Chondrocyte (in vitro differentiated cells): ENCODE measurements at regions not wholly inside any gene's neighbourhood (a gene's known extent, or its start where the extent isn't known, plus 50 kb on each side); places are given as distances from the start of the nearest gene placed in this dataset.
A peak's percentile ranks its signal among the peaks of the same experiment; 100 is the strongest.

Experiments used
- DNase-seq: peaks from one replicate; pipeline ENCODE4 v3.0.0; 2021; ENCODE audit warnings: mixed read lengths, low spot score
- H3K27ac Mint-ChIP-seq: one replicate; pipeline ENCODE4 v1.8.0; 2021; ENCODE audit warnings: mild to moderate bottlenecking, moderate library complexity, mixed read lengths; ENCODE audit not compliant: unreplicated experiment
- H3K27me3 Mint-ChIP-seq: 2 replicates; pipeline ENCODE4 v1.8.0; 2021; ENCODE audit warnings: low read depth, mixed read lengths
- H3K36me3 Mint-ChIP-seq: 2 replicates; pipeline ENCODE4 v1.8.0; 2021; ENCODE audit warnings: low read depth, mixed read lengths
- H3K4me1 Mint-ChIP-seq: 2 replicates; pipeline ENCODE4 v1.8.0; 2021; ENCODE audit warnings: low read depth, mild to moderate bottlenecking, mixed read lengths
- H3K4me3 Mint-ChIP-seq: one replicate; pipeline ENCODE4 v1.8.0; 2021; ENCODE audit warnings: mild to moderate bottlenecking, moderate library complexity, mixed read lengths; ENCODE audit not compliant: unreplicated experiment
- H3K9me3 Mint-ChIP-seq: 2 replicates; pipeline ENCODE4 v1.8.0; 2021; ENCODE audit warnings: low read depth, mixed read lengths
- TF ChIP-seq, protein P1 (sequence below): fragments of 200-600 bp; sonication (generic); IDR thresholded peaks from 2 replicates; pipeline ENCODE4 v1.5.0; 2021; ENCODE audit warnings: antibody characterized with exemption, mild to moderate bottlenecking, moderate library complexity

DNA sequence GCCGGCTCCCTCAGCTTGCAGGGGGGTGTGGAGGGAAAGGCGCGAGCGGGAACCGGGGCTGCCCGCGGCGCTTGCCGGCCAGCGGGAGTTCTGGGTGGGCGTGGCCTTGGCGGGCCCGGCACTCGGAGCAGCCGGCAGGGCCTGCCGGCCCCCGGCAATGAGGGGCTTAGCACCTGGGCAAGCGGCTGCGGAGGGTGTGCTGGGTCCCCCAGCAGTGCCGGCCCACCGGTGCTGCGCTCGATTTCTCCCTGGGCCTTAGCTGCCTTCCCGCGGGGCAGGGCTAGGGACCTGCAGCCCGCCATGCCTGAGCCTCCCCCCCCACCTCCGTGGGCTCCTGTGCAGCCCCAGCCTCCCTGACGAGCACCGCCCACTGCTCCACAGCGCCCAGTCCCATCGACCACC is 514.5 kb upstream of the GJE1 start:
- TF ChIP-seq, protein P1, sequence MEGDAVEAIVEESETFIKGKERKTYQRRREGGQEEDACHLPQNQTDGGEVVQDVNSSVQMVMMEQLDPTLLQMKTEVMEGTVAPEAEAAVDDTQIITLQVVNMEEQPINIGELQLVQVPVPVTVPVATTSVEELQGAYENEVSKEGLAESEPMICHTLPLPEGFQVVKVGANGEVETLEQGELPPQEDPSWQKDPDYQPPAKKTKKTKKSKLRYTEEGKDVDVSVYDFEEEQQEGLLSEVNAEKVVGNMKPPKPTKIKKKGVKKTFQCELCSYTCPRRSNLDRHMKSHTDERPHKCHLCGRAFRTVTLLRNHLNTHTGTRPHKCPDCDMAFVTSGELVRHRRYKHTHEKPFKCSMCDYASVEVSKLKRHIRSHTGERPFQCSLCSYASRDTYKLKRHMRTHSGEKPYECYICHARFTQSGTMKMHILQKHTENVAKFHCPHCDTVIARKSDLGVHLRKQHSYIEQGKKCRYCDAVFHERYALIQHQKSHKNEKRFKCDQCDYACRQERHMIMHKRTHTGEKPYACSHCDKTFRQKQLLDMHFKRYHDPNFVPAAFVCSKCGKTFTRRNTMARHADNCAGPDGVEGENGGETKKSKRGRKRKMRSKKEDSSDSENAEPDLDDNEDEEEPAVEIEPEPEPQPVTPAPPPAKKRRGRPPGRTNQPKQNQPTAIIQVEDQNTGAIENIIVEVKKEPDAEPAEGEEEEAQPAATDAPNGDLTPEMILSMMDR, result no peak

DNA sequence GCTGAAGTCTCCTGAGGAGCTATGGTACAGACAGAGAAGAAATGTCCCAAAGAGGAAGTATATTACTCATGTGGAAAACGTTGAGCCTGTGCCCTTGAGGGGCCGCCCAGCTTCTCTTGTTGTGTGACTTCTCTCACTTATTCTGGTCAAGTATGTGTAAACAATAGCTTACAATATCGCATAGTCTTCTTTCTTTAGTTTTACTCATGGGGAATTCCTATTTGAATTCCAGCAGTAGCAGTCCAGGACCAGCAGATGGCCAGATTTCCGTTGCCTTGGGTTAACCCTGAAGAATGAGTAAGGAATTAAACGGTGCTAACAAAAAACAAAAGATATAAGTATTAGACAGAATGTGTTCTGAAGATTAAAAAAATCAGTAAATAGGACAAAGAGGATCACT is 522.0 kb upstream of the GJE1 start:
- Mint-ChIP-seq H3K36me3 (peaks cover 6% of the 10 kb centered on the region), H3K27ac (no peak overlapping the region), H3K9me3 (peaks cover 22% of the 10 kb centered on the region), H3K4me3 (no peak overlapping the region), H3K27me3 (no peaks in the 10 kb centered on the region), H3K4me1 (no peaks in the 10 kb centered on the region)
- TF ChIP-seq, protein P1, result peak; percentile 58
- DNase-seq, result no peak

More for the DNA sequence above, 514.5 kb upstream of the GJE1 start:
- DNase-seq, result peak; percentile 59
- H3K4me3 Mint-ChIP-seq, result no peak overlapping the region
- peaks cover 5% of the 10 kb centered on the region for H3K9me3 Mint-ChIP-seq
- no peaks in the 10 kb centered on the region for H3K4me1 Mint-ChIP-seq
- no peak overlapping the region for H3K27ac Mint-ChIP-seq
- no peaks in the 10 kb centered on the region for H3K27me3 Mint-ChIP-seq
- peaks cover 2% of the 10 kb centered on the region for H3K36me3 Mint-ChIP-seq

DNA sequence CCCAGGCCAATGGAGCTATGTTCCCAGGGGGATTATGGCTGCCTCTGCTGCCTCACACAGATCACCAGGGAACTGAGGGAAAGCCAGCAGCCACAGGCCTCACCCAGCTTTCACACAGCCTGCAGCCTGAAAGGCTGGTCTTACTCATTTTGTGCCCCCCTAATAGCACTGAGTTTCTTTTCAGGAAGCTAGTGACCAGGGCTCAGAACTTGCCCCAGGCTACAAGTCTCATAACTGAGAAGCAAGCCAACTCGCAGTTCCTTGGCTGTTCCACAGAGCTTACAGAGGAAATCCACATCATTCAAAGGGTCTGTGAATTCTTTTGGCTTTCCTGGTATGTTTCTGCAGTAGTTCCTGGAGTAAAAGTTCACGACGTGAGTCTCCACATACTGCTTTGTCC is 524.8 kb upstream of the GJE1 start:
- Mint-ChIP-seq H3K27ac (no peak overlapping the region), H3K4me3 (no peak overlapping the region), H3K9me3 (peaks cover 31% of the 10 kb centered on the region), H3K4me1 (no peaks in the 10 kb centered on the region), H3K36me3 (peaks cover 11% of the 10 kb centered on the region), H3K27me3 (no peaks in the 10 kb centered on the region)
- TF ChIP-seq, protein P1, result no peak
- DNase-seq, result no peak

DNA sequence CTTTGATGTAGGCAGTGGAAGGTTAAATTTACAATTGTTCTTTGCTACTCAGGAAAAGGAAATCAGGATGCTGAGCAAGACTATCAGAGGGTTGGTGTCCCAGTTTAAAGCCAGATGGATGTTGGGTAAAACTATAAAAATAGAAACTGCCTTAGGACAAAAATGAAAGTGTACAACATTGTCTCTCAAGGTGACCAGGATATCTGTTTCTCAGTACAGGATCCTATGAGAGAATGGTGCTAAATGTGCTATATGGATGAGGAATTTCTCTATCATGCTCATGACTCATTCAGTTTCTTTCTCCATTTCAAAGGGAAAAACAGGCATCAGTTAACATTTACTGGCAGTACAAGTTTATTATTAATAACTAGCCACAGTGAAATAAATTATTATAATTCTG is 534.2 kb upstream of the GJE1 start:
- Mint-ChIP-seq H3K9me3 (peaks cover 3% of the 10 kb centered on the region), H3K4me1 (peaks cover 10% of the 10 kb centered on the region), H3K27me3 (no peaks in the 10 kb centered on the region), H3K4me3 (no peak overlapping the region), H3K27ac (peak overlapping the region; percentile 49), H3K36me3 (no peaks in the 10 kb centered on the region)
- TF ChIP-seq, protein P1, result no peak
- no peak for DNase-seq

DNA sequence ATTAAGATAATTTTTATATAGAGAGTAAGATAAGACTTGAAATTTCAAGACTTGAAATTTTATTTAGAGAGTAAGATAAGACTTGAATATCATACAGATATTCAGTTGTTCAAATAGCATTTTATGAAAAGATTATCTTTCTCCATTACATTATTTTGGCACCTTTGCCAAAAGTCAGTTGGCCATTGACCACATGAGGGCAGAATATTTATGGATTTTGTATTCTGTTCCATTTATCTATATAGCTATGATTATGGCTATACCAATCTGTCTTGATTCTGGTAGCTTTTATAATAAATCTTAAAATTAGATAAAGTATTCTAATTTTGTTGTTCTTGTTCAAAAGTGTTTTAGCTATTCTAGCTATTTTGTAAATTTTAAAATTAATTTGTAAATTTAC is 537.9 kb upstream of the GJE1 start:
- TF ChIP-seq, protein P1, result peak; percentile 66
- peaks cover 10% of the 10 kb centered on the region for H3K4me1 Mint-ChIP-seq

More for the DNA sequence above, 537.9 kb upstream of the GJE1 start:
- no peaks in the 10 kb centered on the region for H3K27me3 Mint-ChIP-seq
- DNase-seq, result no peak
- no peak overlapping the region for H3K4me3 Mint-ChIP-seq
- peaks cover 11% of the 10 kb centered on the region for H3K9me3 Mint-ChIP-seq
- no peak overlapping the region for H3K27ac Mint-ChIP-seq
- peaks cover 2% of the 10 kb centered on the region for H3K36me3 Mint-ChIP-seq
